ENCODE measurements at regions not wholly inside any gene's neighbourhood (a gene's known extent, or its start where the extent isn't known, plus 50 kb on each side); places are given as distances from the start of the nearest gene placed in this dataset.

DNA sequence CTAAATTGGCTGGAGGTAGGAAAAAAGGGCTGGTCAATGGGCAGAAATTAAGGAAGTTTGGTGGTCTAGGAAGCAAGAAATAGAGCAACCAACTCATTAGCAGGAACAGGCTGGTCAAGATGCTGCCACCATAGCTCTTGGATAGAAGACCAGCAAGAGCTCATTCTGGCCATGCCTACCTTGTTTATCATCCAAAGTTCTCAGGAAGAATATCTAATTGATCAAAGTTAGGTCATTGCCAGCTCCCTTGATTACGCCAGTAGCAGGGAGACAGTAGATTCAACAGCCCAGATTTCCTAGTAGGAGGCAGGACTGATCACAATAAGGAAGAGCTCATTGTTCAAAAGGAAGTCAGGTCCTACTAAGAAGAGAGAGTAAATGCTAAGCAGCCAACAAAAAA lies 370.2 kb downstream of the GPATCH2 start:
- H3K4me1 Mint-ChIP-seq, result no peaks in the 10 kb centered on the region
- H3K27ac ChIP-seq (ENCODE audit: low read depth, low read length), result no peak overlapping the region
- H3K36me3 Mint-ChIP-seq, result no peaks in the 10 kb centered on the region
- ChIA-PET POLR2A (no interaction called here), CTCF (no interaction called here)
- H3K4me3 Mint-ChIP-seq, result no peak overlapping the region
- no peaks in the 10 kb centered on the region for H3K4me1 ChIP-seq (ENCODE audit: insufficient read depth, low read length)
- no peak overlapping the region for H3K4me3 ChIP-seq (ENCODE audit: low read length)
- DNase-seq, result no peak
- no peaks in the 10 kb centered on the region for H3K36me3 ChIP-seq (ENCODE audit: insufficient read depth, low read length)
- H3K27me3 Mint-ChIP-seq, result no peaks in the 10 kb centered on the region
- no peaks in the 10 kb centered on the region for H3K27me3 ChIP-seq (ENCODE audit: insufficient read depth, low read length, poor library complexity, severe bottlenecking)
- peaks cover 0 to 6% (median 0%) of the 10 kb centered on the region in 5 donors for H3K9me3 Mint-ChIP-seq
- no peak overlapping the region for H3K27ac Mint-ChIP-seq
- H3K9me3 ChIP-seq (ENCODE audit: low read length), result no peaks in the 10 kb centered on the region

DNA sequence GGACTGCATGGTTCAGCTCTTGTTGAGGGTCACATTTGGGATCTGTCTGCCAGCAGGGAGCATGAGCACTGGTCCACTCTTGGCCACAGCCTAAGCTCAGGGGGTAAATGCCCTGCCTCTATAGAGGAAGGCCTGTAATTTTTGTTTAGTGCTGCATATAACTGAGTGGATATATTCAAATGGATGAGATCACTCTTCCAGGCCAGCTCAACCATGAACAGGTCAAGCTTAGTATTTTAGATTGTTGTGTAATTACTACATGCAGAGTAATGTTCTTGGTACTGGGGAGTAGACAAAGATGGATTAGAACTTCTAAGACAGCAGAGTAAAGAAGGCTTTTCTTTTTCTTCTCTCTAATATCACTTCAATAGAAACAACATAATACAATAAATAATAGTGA lies 376.9 kb downstream of the GPATCH2 start:
- H3K27ac ChIP-seq (ENCODE audit: low read depth, low read length), result no peak overlapping the region
- Mint-ChIP-seq H3K27me3 (no peaks in the 10 kb centered on the region), H3K9me3 (peaks cover 0 to 5% (median 3%) of the 10 kb centered on the region in 5 donors), H3K36me3 (no peaks in the 10 kb centered on the region), H3K4me1 (no peaks in the 10 kb centered on the region), H3K27ac (no peak overlapping the region), H3K4me3 (no peak overlapping the region)
- ChIA-PET CTCF (no interaction called here), POLR2A (no interaction called here)
- no peaks in the 10 kb centered on the region for H3K27me3 ChIP-seq (ENCODE audit: insufficient read depth, low read length, poor library complexity, severe bottlenecking)
- H3K9me3 ChIP-seq (ENCODE audit: low read length), result no peaks in the 10 kb centered on the region
- H3K4me1 ChIP-seq (ENCODE audit: insufficient read depth, low read length), result no peaks in the 10 kb centered on the region
- no peaks in the 10 kb centered on the region for H3K36me3 ChIP-seq (ENCODE audit: insufficient read depth, low read length)
- no peak for DNase-seq
- no peak overlapping the region for H3K4me3 ChIP-seq (ENCODE audit: low read length)

DNA sequence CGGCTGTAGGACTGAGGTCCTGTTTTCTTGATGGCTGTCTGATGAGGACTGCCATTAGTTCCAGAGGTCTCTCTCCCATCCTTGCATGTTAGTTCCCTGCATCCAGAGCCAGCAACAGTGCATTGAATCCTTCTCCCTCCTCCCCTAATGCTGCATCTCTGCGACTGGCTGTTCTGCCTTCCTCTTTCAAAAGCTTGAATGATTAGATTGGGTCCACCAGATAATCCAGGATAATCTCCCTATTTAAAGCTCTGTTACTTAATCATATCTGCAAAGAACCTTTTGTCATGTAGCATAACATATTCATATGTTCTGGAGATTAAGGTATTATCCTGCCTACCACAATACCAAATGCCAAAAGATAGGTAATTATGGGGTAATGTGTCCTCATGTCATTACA lies 377.5 kb downstream of the GPATCH2 start:
- Histone ChIP-seq H3K27me3 (ENCODE audit: insufficient read depth, low read length, poor library complexity, severe bottlenecking) (no peaks in the 10 kb centered on the region), H3K4me3 (ENCODE audit: low read length) (no peak overlapping the region), H3K27ac (ENCODE audit: low read depth, low read length) (no peak overlapping the region), H3K9me3 (ENCODE audit: low read length) (no peaks in the 10 kb centered on the region), H3K4me1 (ENCODE audit: insufficient read depth, low read length) (no peaks in the 10 kb centered on the region), H3K36me3 (ENCODE audit: insufficient read depth, low read length) (no peaks in the 10 kb centered on the region)
- H3K36me3 Mint-ChIP-seq, result no peaks in the 10 kb centered on the region
- CTCF ChIA-PET, result no interaction called here
- H3K9me3 Mint-ChIP-seq, result peaks cover 0 to 5% (median 4%) of the 10 kb centered on the region in 5 donors
- no peak overlapping the region for H3K4me3 Mint-ChIP-seq
- no peak for DNase-seq
- no peaks in the 10 kb centered on the region for H3K4me1 Mint-ChIP-seq
- POLR2A ChIA-PET, result no interaction called here
- H3K27ac Mint-ChIP-seq, result no peak overlapping the region
- no peaks in the 10 kb centered on the region for H3K27me3 Mint-ChIP-seq

DNA sequence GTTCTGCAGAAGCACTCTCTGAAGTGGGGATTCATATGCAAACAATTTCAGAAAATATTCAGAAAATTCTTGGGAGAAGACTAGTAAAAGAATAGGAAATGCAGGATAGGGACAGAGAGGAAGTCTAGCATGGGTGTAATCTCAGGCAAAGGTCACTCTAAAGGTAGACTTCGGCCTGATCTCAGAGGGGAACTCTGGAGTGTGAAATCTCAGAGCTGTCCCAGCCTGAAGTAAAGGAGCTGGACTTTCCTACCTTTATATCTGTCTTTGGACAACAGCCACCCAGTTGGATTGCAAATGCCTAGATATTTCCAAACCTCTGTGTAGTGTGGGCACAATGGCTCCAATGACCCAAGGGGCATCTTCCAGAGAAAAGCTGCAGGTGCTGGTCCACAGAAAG lies 379.8 kb downstream of the GPATCH2 start:
- no peak overlapping the region for H3K4me3 ChIP-seq (ENCODE audit: low read length)
- CTCF ChIA-PET, result no interaction called here
- H3K27ac Mint-ChIP-seq, result no peak overlapping the region

DNA sequence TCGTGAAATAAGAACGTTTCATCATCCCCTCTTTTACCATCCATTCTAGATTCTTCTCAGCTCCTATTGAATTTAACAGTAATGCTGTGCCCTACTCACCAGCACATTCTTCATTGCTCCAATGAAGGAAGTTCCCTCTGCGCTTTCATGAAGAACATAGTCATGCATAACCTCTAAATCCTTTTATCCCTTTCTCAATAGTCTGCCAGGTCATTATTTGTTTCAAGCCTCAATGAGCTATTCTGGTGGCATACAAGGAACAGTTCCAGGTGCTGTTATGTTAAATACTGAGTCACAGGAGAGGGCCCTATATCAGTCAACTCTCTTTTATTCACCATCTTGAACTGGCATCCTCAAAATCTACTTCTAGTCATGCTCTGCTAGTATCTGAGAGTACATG lies 381.0 kb downstream of the GPATCH2 start:
- Histone ChIP-seq H3K4me3 (ENCODE audit: low read length) (no peak overlapping the region), H3K27ac (ENCODE audit: low read depth, low read length) (no peak overlapping the region), H3K36me3 (ENCODE audit: insufficient read depth, low read length) (no peaks in the 10 kb centered on the region), H3K9me3 (ENCODE audit: low read length) (no peaks in the 10 kb centered on the region), H3K27me3 (ENCODE audit: insufficient read depth, low read length, poor library complexity, severe bottlenecking) (no peaks in the 10 kb centered on the region), H3K4me1 (ENCODE audit: insufficient read depth, low read length) (no peaks in the 10 kb centered on the region)
- H3K36me3 Mint-ChIP-seq, result no peaks in the 10 kb centered on the region
- ChIA-PET POLR2A (no interaction called here), CTCF (no interaction called here)
- no peaks in the 10 kb centered on the region for H3K4me1 Mint-ChIP-seq
- H3K27me3 Mint-ChIP-seq, result no peaks in the 10 kb centered on the region
- H3K4me3 Mint-ChIP-seq, result no peak overlapping the region
- peaks cover 0 to 6% (median 4%) of the 10 kb centered on the region in 5 donors for H3K9me3 Mint-ChIP-seq
- no peak overlapping the region for H3K27ac Mint-ChIP-seq
- DNase-seq, result no peak

More for the DNA sequence above, 379.8 kb downstream of the GPATCH2 start:
- Mint-ChIP-seq H3K9me3 (peaks cover 0 to 6% (median 4%) of the 10 kb centered on the region in 5 donors), H3K4me3 (no peak overlapping the region), H3K36me3 (no peaks in the 10 kb centered on the region), H3K27me3 (no peaks in the 10 kb centered on the region), H3K4me1 (no peaks in the 10 kb centered on the region)
- Histone ChIP-seq H3K36me3 (ENCODE audit: insufficient read depth, low read length) (no peaks in the 10 kb centered on the region), H3K9me3 (ENCODE audit: low read length) (no peaks in the 10 kb centered on the region), H3K27me3 (ENCODE audit: insufficient read depth, low read length, poor library complexity, severe bottlenecking) (no peaks in the 10 kb centered on the region), H3K4me1 (ENCODE audit: insufficient read depth, low read length) (no peaks in the 10 kb centered on the region), H3K27ac (ENCODE audit: low read depth, low read length) (no peak overlapping the region)
- POLR2A ChIA-PET, result no interaction called here
- no peak for DNase-seq

DNA sequence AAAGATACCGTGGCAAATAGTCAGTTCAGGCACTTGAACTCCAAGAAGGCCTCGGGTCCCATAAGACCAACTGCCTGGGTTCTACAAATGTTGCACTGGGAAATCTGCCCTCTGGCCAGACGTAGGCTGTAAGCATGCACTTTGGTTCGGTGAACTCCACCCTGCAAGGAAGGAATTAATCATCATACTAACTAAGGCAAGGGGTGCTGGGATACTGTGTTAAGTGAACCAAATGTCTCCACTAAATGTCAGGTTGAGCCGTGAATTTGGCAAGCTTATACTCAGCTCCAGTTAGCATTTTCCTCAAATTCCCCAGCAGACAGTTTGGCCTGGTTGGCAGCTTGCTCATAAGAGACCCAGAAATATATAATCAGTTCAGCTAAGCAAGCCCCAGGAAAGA lies 385.9 kb downstream of the GPATCH2 start:
- H3K4me1 ChIP-seq (ENCODE audit: insufficient read depth, low read length), result no peaks in the 10 kb centered on the region
- CTCF ChIA-PET, result no interaction called here
- no peaks in the 10 kb centered on the region for H3K36me3 Mint-ChIP-seq

DNA sequence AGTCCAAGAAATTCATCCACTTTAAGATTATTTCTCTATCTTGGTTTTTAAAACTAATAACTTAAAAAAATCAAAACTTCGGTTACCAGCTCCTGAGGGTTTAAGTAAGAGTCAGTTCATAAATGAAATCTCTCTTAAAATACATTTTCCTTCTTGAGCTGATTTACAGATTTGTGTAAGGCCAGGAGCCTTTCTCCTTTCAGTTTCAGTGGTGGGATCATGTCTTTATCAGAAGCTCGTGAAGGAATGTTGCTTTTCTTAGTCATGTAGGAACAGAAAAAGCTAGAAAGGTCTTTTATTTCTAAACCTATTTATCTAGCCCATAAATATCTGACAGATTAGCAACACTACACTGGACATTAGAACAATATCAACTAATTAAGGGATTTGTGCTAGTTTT lies 390.2 kb downstream of the GPATCH2 start:
- H3K9me3 ChIP-seq (ENCODE audit: low read length), result no peaks in the 10 kb centered on the region
- Mint-ChIP-seq H3K27ac (no peak overlapping the region), H3K27me3 (no peaks in the 10 kb centered on the region), H3K4me3 (no peak overlapping the region), H3K4me1 (no peaks in the 10 kb centered on the region), H3K9me3 (peaks cover 0 to 6% (median 0%) of the 10 kb centered on the region in 5 donors), H3K36me3 (no peaks in the 10 kb centered on the region)
- no peaks in the 10 kb centered on the region for H3K36me3 ChIP-seq (ENCODE audit: insufficient read depth, low read length)
- no peaks in the 10 kb centered on the region for H3K27me3 ChIP-seq (ENCODE audit: insufficient read depth, low read length, poor library complexity, severe bottlenecking)
- no peaks in the 10 kb centered on the region for H3K4me1 ChIP-seq (ENCODE audit: insufficient read depth, low read length)
- no peak overlapping the region for H3K4me3 ChIP-seq (ENCODE audit: low read length)
- ChIA-PET CTCF (no interaction called here), POLR2A (no interaction called here)
- DNase-seq, result no peak
- H3K27ac ChIP-seq (ENCODE audit: low read depth, low read length), result no peak overlapping the region

More for the DNA sequence above, 385.9 kb downstream of the GPATCH2 start:
- no peak overlapping the region for H3K27ac Mint-ChIP-seq
- H3K27me3 Mint-ChIP-seq, result no peaks in the 10 kb centered on the region
- Histone ChIP-seq H3K9me3 (ENCODE audit: low read length) (no peaks in the 10 kb centered on the region), H3K27me3 (ENCODE audit: insufficient read depth, low read length, poor library complexity, severe bottlenecking) (no peaks in the 10 kb centered on the region), H3K36me3 (ENCODE audit: insufficient read depth, low read length) (no peaks in the 10 kb centered on the region), H3K4me3 (ENCODE audit: low read length) (no peak overlapping the region), H3K27ac (ENCODE audit: low read depth, low read length) (no peak overlapping the region)
- H3K4me1 Mint-ChIP-seq, result no peaks in the 10 kb centered on the region
- no peak for DNase-seq
- POLR2A ChIA-PET, result no interaction called here
- H3K4me3 Mint-ChIP-seq, result no peak overlapping the region
- H3K9me3 Mint-ChIP-seq, result peaks cover 0 to 6% (median 3%) of the 10 kb centered on the region in 5 donors

DNA sequence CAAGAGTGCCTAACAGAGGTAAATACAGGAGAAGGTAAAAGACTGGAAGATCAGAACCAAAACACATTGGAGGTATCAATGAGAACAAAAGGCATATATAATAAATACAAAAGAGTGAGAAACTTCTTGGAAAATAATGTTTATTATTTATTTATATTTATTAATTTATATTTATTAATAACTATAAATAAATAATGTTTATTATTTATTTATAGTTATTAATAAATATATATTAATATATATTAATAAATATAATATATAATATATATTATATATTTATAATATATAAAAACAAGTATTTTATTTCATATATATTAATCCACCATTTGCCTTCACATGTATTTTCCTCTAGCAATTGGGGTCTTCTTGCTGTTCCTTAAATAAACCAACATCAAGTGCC lies 391.9 kb downstream of the GPATCH2 start:
- H3K4me1 Mint-ChIP-seq, result no peaks in the 10 kb centered on the region
- ChIA-PET POLR2A (no interaction called here), CTCF (no interaction called here)
- Histone ChIP-seq H3K4me1 (ENCODE audit: insufficient read depth, low read length) (no peaks in the 10 kb centered on the region), H3K27ac (ENCODE audit: low read depth, low read length) (no peak overlapping the region), H3K36me3 (ENCODE audit: insufficient read depth, low read length) (no peaks in the 10 kb centered on the region), H3K27me3 (ENCODE audit: insufficient read depth, low read length, poor library complexity, severe bottlenecking) (no peaks in the 10 kb centered on the region), H3K9me3 (ENCODE audit: low read length) (no peaks in the 10 kb centered on the region), H3K4me3 (ENCODE audit: low read length) (no peak overlapping the region)
- H3K4me3 Mint-ChIP-seq, result no peak overlapping the region
- no peak for DNase-seq
- no peaks in the 10 kb centered on the region for H3K27me3 Mint-ChIP-seq
- H3K36me3 Mint-ChIP-seq, result no peaks in the 10 kb centered on the region
- peaks cover 0 to 6% (median 0%) of the 10 kb centered on the region in 5 donors for H3K9me3 Mint-ChIP-seq
- no peak overlapping the region for H3K27ac Mint-ChIP-seq

DNA sequence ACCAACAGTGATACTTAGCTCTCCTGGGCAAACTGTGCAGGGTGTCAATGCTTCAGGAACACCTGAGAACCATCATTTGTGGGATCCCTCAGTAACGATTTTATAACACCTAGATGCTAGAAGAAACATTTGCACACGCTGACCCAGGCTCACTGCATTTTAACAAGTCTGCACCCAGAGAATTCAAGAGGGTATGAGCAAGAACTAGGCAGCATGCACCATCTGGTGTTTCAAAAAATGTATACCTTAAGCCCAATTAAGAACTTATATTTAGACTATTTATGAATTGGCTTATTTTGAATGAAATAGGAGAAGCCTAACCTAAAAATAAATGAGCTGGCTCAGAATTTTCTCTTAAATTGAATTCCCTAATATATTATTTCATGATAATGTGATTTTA lies 400.5 kb downstream of the GPATCH2 start:
- no peaks in the 10 kb centered on the region for H3K4me1 ChIP-seq (ENCODE audit: insufficient read depth, low read length)
- no peak overlapping the region for H3K27ac ChIP-seq (ENCODE audit: low read depth, low read length)
- no peaks in the 10 kb centered on the region for H3K36me3 Mint-ChIP-seq
- CTCF ChIA-PET, result interaction anchor here (1.0 kb wide), 1 partner anchor 12 kb away, joined by 3 read pairs; no protein-coding TSS in a partner anchor
- POLR2A ChIA-PET, result interaction anchor here (0.7 kb wide), 1 partner anchor 29 kb away, joined by 4 read pairs; no protein-coding TSS in a partner anchor
- H3K9me3 Mint-ChIP-seq, result peaks cover 0 to 7% (median 4%) of the 10 kb centered on the region in 5 donors
- no peak overlapping the region for H3K4me3 Mint-ChIP-seq
- no peaks in the 10 kb centered on the region for H3K4me1 Mint-ChIP-seq
- H3K4me3 ChIP-seq (ENCODE audit: low read length), result no peak overlapping the region
- H3K27me3 ChIP-seq (ENCODE audit: insufficient read depth, low read length, poor library complexity, severe bottlenecking), result no peaks in the 10 kb centered on the region
- H3K36me3 ChIP-seq (ENCODE audit: insufficient read depth, low read length), result no peaks in the 10 kb centered on the region
- DNase-seq, result no peak
- no peaks in the 10 kb centered on the region for H3K9me3 ChIP-seq (ENCODE audit: low read length)
- no peak overlapping the region for H3K27ac Mint-ChIP-seq
- H3K27me3 Mint-ChIP-seq, result no peaks in the 10 kb centered on the region
